ENCODE measurements at regions not wholly inside any gene's neighbourhood (a gene's known extent, or its start where the extent isn't known, plus 50 kb on each side); places are given as distances from the start of the nearest gene placed in this dataset.
"Not testable (repeated sequence)": the region's sequence is repeated elsewhere in the genome, so short reads cannot be mapped to it uniquely, and the experiment has no call there.

DNA sequence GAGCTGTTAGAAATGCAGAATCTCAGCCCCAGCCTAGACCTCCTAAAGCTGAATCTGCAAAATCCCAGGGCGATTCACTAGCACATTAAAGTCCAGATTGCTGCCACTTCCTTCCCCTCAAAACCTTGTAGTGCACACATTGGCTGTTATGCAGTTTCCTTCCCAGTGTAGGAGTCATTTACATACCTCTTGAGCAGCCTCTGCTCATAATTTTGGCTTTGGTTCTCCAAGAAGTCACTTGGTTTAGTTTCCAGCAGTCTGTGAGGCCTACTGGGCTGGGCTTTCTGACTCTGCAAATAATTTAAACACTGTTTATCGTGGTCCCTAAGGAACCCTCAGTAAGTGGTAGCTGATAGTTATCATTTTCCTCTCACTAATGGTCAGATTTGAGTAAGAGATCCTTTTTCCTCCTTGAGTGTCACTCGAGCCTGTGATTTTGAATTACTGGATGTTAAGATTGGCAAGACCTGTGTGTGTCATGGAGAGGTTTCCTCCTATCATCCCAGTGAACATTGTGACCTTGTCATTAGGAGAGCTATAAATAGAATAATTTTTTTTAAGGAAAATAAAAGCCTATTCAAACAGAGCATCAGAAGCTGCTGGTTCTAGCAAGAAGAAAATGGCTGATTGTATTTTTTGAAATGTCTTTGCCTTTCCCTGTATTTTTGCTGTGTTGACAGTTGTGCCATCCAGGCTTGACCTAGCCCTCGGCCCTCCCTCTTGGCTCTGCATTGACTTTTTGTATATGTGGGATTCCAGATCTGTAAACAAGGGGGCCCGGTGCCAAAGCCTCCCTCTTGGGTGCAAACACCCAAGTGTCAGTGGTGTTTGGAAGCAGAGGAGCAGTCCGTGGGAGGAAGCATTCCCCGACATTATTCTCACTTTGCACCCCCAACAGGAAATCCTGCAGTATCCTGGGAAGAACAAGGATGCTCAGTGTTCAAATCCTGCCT is 134.8 kb upstream of the ANKRD28 start:
- ChIA-PET CTCF (interaction anchor here in 1 of 2 donors (0.5 kb wide), 1 partner anchor 82 kb away, joined by 4 read pairs; no protein-coding TSS in a partner anchor), POLR2A (no interaction called here)
- no peaks in the 10 kb centered on the region for H3K36me3 ChIP-seq (ENCODE audit: control insufficient read depth in 2 of 2, extremely low read depth in 1 of 2, insufficient read depth in 1 of 2, low read length in 1 of 2)
- no peaks in the 10 kb centered on the region for H3K4me1 ChIP-seq (ENCODE audit: control insufficient read depth in 1 of 2, extremely low read depth in 1 of 2, insufficient read depth in 2 of 2, low read length in 2 of 2)
- WGBS (ENCODE audit: insufficient coverage), result 35% methylated on average over 2 of the region's 7 CpGs
- no peak overlapping the region for H3K4me3 Mint-ChIP-seq
- no peak overlapping the region for H3K4me3 ChIP-seq (ENCODE audit: control insufficient read depth in 1 of 2, extremely low read depth in 1 of 2, low read length in 1 of 2)
- H3K27me3 Mint-ChIP-seq, result peaks cover 0 to 5% of the 10 kb centered on the region in 2 donors
- H3K9me3 Mint-ChIP-seq, result peaks cover 0 to 3% (median 0%) of the 10 kb centered on the region in 3 donors
- ATAC-seq (replicated peaks in 1 of 4) (no peak), DNase-seq (no peak)
- H3K27ac ChIP-seq (ENCODE audit: low read length), result no peak overlapping the region
- H3K4me1 Mint-ChIP-seq, result no peaks in the 10 kb centered on the region
- no peaks in the 10 kb centered on the region for H3K27me3 ChIP-seq (replicated peaks in 1 of 2; ENCODE audit: control insufficient read depth in 2 of 2, extremely low read depth in 1 of 2, insufficient read depth in 2 of 2, low read length in 1 of 2)
- H3K27ac Mint-ChIP-seq, result no peak overlapping the region
- H3K9me3 ChIP-seq, result no peaks in the 10 kb centered on the region
- H3K36me3 Mint-ChIP-seq, result no peaks in the 10 kb centered on the region

DNA sequence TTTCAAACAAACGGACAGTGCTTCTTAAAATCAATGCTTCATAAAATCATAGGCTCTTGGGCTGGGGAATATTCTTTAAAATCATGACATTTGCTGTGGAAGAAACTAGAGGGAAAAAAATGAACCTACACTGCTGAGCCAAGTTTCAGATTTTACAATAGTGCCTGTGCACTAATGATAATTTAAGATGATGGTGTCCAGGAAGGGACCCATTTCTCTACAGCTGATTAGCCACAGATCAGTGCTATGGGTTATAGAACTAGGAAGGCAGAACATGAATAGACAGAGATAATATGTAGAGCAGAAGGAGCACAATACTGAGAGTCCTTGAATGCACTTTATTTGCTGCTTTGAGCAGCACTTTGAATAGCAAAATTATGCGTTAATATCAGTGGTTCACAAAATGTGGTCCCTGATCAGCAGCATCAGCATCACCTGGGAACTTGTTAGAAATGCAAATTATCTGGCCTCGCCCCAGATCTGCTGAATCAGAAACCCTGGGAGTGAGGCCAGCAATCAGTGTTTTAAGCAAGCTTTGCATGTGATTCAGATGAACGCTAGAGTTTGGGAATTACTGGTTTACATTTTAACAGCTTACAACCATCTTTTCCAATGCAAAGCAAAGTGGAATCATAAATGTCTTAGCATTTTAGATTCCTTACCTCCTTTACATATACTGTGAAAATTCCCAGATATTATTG is 135.8 kb upstream of the ANKRD28 start:
- no peak for ATAC-seq (replicated peaks in 1 of 4)
- Mint-ChIP-seq H3K27ac (no peak overlapping the region), H3K9me3 (peaks cover 0 to 3% (median 0%) of the 10 kb centered on the region in 3 donors), H3K36me3 (no peaks in the 10 kb centered on the region), H3K4me1 (no peaks in the 10 kb centered on the region), H3K27me3 (peaks cover 0 to 5% of the 10 kb centered on the region in 2 donors), H3K4me3 (no peak overlapping the region)
- H3K36me3 ChIP-seq (ENCODE audit: control insufficient read depth in 2 of 2, extremely low read depth in 1 of 2, insufficient read depth in 1 of 2, low read length in 1 of 2), result no peaks in the 10 kb centered on the region
- H3K27ac ChIP-seq (ENCODE audit: low read length), result no peak overlapping the region
- ChIA-PET CTCF (interaction anchor here in 1 of 2 donors (0.5 kb wide), 2 partner anchors 10 to 83 kb away, joined by 3 to 4 read pairs; no protein-coding TSS in a partner anchor), POLR2A (interaction anchor here in 1 of 2 donors (0.6 kb wide), 1 partner anchor 282 kb away, joined by 4 read pairs; no protein-coding TSS in a partner anchor)
- WGBS (ENCODE audit: insufficient coverage), result 79% methylated on average over 2 of the region's 4 CpGs
- DNase-seq, result no peak
- no peak overlapping the region for H3K4me3 ChIP-seq (ENCODE audit: control insufficient read depth in 1 of 2, extremely low read depth in 1 of 2, low read length in 1 of 2)
- H3K4me1 ChIP-seq (ENCODE audit: control insufficient read depth in 1 of 2, extremely low read depth in 1 of 2, insufficient read depth in 2 of 2, low read length in 2 of 2), result no peaks in the 10 kb centered on the region
- H3K27me3 ChIP-seq (replicated peaks in 1 of 2; ENCODE audit: control insufficient read depth in 2 of 2, extremely low read depth in 1 of 2, insufficient read depth in 2 of 2, low read length in 1 of 2), result no peaks in the 10 kb centered on the region
- no peaks in the 10 kb centered on the region for H3K9me3 ChIP-seq

GRCh38 chr3:15934389-15935195 is 136.8 kb upstream of the ANKRD28 start:
- Mint-ChIP-seq H3K27me3 (peaks cover 0 to 5% of the 10 kb centered on the region in 2 donors), H3K36me3 (no peaks in the 10 kb centered on the region), H3K4me3 (no peak overlapping the region), H3K4me1 (no peaks in the 10 kb centered on the region), H3K27ac (no peak overlapping the region), H3K9me3 (peaks cover 0 to 3% (median 0%) of the 10 kb centered on the region in 3 donors)
- no peaks in the 10 kb centered on the region for H3K4me1 ChIP-seq (ENCODE audit: control insufficient read depth in 1 of 2, extremely low read depth in 1 of 2, insufficient read depth in 2 of 2, low read length in 2 of 2)
- CTCF ChIA-PET, result no interaction called here
- no peak for DNase-seq
- H3K9me3 ChIP-seq, result no peaks in the 10 kb centered on the region
- ATAC-seq (replicated peaks in 1 of 4), result no peak
- H3K27me3 ChIP-seq (replicated peaks in 1 of 2; ENCODE audit: control insufficient read depth in 2 of 2, extremely low read depth in 1 of 2, insufficient read depth in 2 of 2, low read length in 1 of 2), result no peaks in the 10 kb centered on the region
- WGBS (ENCODE audit: insufficient coverage), result 100% methylated on average over 3 of the region's 6 CpGs
- H3K4me3 ChIP-seq (ENCODE audit: control insufficient read depth in 1 of 2, extremely low read depth in 1 of 2, low read length in 1 of 2), result no peak overlapping the region
- POLR2A ChIA-PET, result no interaction called here
- H3K27ac ChIP-seq (ENCODE audit: low read length), result no peak overlapping the region
- no peaks in the 10 kb centered on the region for H3K36me3 ChIP-seq (ENCODE audit: control insufficient read depth in 2 of 2, extremely low read depth in 1 of 2, insufficient read depth in 1 of 2, low read length in 1 of 2)

- ATAC-seq (replicated peaks in 1 of 4) (no peak), DNase-seq (no peak)
- no peak overlapping the region for H3K27ac Mint-ChIP-seq
- no peaks in the 10 kb centered on the region for H3K36me3 Mint-ChIP-seq
- no peak overlapping the region for H3K27ac ChIP-seq (ENCODE audit: low read length)
- peaks cover 4 to 7% of the 10 kb centered on the region in 2 donors for H3K27me3 Mint-ChIP-seq
- H3K4me3 Mint-ChIP-seq, result no peak overlapping the region
- no peaks in the 10 kb centered on the region for H3K4me1 ChIP-seq (ENCODE audit: control insufficient read depth in 1 of 2, extremely low read depth in 1 of 2, insufficient read depth in 2 of 2, low read length in 2 of 2)
- ChIA-PET CTCF (no interaction called here), POLR2A (no interaction called here)
- no peaks in the 10 kb centered on the region for H3K9me3 ChIP-seq
- no peaks in the 10 kb centered on the region for H3K36me3 ChIP-seq (ENCODE audit: control insufficient read depth in 2 of 2, extremely low read depth in 1 of 2, insufficient read depth in 1 of 2, low read length in 1 of 2)
- H3K4me1 Mint-ChIP-seq, result no peaks in the 10 kb centered on the region
- no peak overlapping the region for H3K4me3 ChIP-seq (ENCODE audit: control insufficient read depth in 1 of 2, extremely low read depth in 1 of 2, low read length in 1 of 2)
- H3K9me3 Mint-ChIP-seq, result peaks cover 0 to 8% (median 3%) of the 10 kb centered on the region in 3 donors
- no peaks in the 10 kb centered on the region for H3K27me3 ChIP-seq (replicated peaks in 1 of 2; ENCODE audit: control insufficient read depth in 2 of 2, extremely low read depth in 1 of 2, insufficient read depth in 2 of 2, low read length in 1 of 2)
- WGBS (ENCODE audit: insufficient coverage), result no CpG with 5 or more reads among the region's 5 CpGs
Observed at GRCh38 chr3:15936312-15936711, 138.5 kb upstream of the ANKRD28 start.

- Mint-ChIP-seq H3K9me3 (peaks cover 3 to 10% (median 6%) of the 10 kb centered on the region in 3 donors), H3K4me3 (no peak overlapping the region), H3K4me1 (peaks cover 0 to 2% (median 0%) of the 10 kb centered on the region in 3 donors), H3K27me3 (peaks cover 7 to 10% of the 10 kb centered on the region in 2 donors), H3K27ac (no peak overlapping the region), H3K36me3 (no peaks in the 10 kb centered on the region)
- POLR2A ChIA-PET, result no interaction called here
- H3K4me1 ChIP-seq (ENCODE audit: control insufficient read depth in 1 of 2, extremely low read depth in 1 of 2, insufficient read depth in 2 of 2, low read length in 2 of 2), result no peaks in the 10 kb centered on the region
- no peaks in the 10 kb centered on the region for H3K36me3 ChIP-seq (ENCODE audit: control insufficient read depth in 2 of 2, extremely low read depth in 1 of 2, insufficient read depth in 1 of 2, low read length in 1 of 2)
- no peaks in the 10 kb centered on the region for H3K9me3 ChIP-seq
- CTCF ChIA-PET, result no interaction called here
- DNase-seq (no peak), ATAC-seq (replicated peaks in 1 of 4) (no peak)
- H3K4me3 ChIP-seq (ENCODE audit: control insufficient read depth in 1 of 2, extremely low read depth in 1 of 2, low read length in 1 of 2), result no peak overlapping the region
- WGBS (ENCODE audit: insufficient coverage), result no CpG with 5 or more reads among the region's 1 CpG
- no peaks in the 10 kb centered on the region for H3K27me3 ChIP-seq (replicated peaks in 1 of 2; ENCODE audit: control insufficient read depth in 2 of 2, extremely low read depth in 1 of 2, insufficient read depth in 2 of 2, low read length in 1 of 2)
- H3K27ac ChIP-seq (ENCODE audit: low read length), result no peak overlapping the region
Observed at GRCh38 chr3:15940641-15941040, 142.9 kb upstream of the ANKRD28 start.

DNA sequence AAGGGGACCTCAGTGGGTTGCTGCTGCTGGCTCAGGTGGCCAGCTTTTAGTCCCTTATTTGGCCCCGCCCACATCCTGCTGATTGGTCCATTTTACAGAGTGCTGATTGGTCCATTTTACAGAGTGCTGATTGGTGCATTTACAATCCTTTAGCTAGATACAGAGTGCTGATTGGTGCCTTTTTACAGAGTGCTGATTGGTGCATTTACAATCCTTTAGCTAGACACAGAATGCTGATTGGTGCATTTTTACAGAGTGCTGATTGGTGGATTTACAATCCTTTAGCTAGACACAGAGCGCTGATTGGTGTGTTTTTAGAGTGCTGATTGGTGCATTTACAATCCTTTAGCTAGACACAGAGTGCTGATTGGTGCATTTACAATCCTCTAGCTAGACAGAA is 143.7 kb upstream of the ANKRD28 start:
- H3K36me3 Mint-ChIP-seq; H3K9me3 ChIP-seq; H3K36me3 ChIP-seq (ENCODE audit: control insufficient read depth in 2 of 2, extremely low read depth in 1 of 2, insufficient read depth in 1 of 2, low read length in 1 of 2); H3K4me1 ChIP-seq (ENCODE audit: control insufficient read depth in 1 of 2, extremely low read depth in 1 of 2, insufficient read depth in 2 of 2, low read length in 2 of 2); H3K27me3 Mint-ChIP-seq; ATAC-seq (replicated peaks in 1 of 4); POLR2A ChIA-PET; DNase-seq; H3K27ac ChIP-seq (ENCODE audit: low read length); H3K4me1 Mint-ChIP-seq; H3K27me3 ChIP-seq (replicated peaks in 1 of 2; ENCODE audit: control insufficient read depth in 2 of 2, extremely low read depth in 1 of 2, insufficient read depth in 2 of 2, low read length in 1 of 2); H3K4me3 Mint-ChIP-seq; H3K27ac Mint-ChIP-seq; H3K4me3 ChIP-seq (ENCODE audit: control insufficient read depth in 1 of 2, extremely low read depth in 1 of 2, low read length in 1 of 2): not testable (repeated sequence)
- 67% methylated on average over 1 of the region's 2 CpGs for WGBS (ENCODE audit: insufficient coverage)
- CTCF ChIA-PET, result interaction anchor here in 1 of 2 donors (0.6 kb wide), 1 partner anchor 10 kb away, joined by 3 read pairs; no protein-coding TSS in a partner anchor
- peaks cover 3 to 10% (median 6%) of the 10 kb centered on the region in 3 donors for H3K9me3 Mint-ChIP-seq

Measured in T-cell (primary cell).